PC-9 (cell line): ENCODE measurements at regions not wholly inside any gene's neighbourhood (a gene's known extent, or its start where the extent isn't known, plus 50 kb on each side); places are given as distances from the start of the nearest gene placed in this dataset.

Source experiments
- CTCF ChIP-seq: fragments of 200-600 bp; sonication (generic); conservative IDR thresholded peaks from 2 replicates; pipeline ENCODE4 v1.6.1; 2017; ENCODE audit warnings: mixed run types, antibody characterized with exemption, mild to moderate bottlenecking, moderate library complexity
- EZH2 ChIP-seq: fragments of 200-600 bp; sonication (generic); IDR thresholded peaks from 2 replicates; pipeline ENCODE4 v1.8.0; 2017; ENCODE audit warnings: antibody characterized with exemption, low read depth

GRCh38 chr12:124175704-124176103 is 119.2 kb upstream of the RFLNA start:
- TF ChIP-seq CTCF (no peak), EZH2 (no peak)
